ENCODE measurements at regions not wholly inside any gene's neighbourhood (a gene's known extent, or its start where the extent isn't known, plus 50 kb on each side); places are given as distances from the start of the nearest gene placed in this dataset.

DNA sequence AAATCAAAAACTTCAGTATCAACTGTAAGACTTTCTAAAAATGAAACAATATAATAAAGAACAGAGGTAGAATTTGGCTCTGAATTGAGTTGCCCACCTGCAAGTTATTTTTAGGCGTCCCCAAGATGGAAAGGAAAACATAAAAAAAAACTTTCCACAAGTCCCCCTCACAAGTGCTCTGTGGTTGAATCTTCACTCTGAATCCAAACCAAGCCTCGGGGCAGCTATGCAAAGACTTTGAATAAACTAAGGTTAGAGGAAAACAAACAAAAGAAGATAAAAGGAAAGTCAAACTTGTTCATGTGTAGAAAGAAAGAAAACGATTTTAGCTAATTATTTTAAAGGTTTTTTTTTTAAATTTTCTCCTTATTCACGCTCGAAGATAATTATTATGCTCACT, 372.4 kb upstream of the SLIT2 start:
- TF ChIP-seq, protein P1, sequence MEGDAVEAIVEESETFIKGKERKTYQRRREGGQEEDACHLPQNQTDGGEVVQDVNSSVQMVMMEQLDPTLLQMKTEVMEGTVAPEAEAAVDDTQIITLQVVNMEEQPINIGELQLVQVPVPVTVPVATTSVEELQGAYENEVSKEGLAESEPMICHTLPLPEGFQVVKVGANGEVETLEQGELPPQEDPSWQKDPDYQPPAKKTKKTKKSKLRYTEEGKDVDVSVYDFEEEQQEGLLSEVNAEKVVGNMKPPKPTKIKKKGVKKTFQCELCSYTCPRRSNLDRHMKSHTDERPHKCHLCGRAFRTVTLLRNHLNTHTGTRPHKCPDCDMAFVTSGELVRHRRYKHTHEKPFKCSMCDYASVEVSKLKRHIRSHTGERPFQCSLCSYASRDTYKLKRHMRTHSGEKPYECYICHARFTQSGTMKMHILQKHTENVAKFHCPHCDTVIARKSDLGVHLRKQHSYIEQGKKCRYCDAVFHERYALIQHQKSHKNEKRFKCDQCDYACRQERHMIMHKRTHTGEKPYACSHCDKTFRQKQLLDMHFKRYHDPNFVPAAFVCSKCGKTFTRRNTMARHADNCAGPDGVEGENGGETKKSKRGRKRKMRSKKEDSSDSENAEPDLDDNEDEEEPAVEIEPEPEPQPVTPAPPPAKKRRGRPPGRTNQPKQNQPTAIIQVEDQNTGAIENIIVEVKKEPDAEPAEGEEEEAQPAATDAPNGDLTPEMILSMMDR (IDR thresholded peaks at IDR 0.05), result no peak
- TF ChIP-seq POLR2A (IDR thresholded peaks at IDR 0.05), result no peak

Data from heart left ventricle (tissue), 13 donors.